Activated T-cell treated with anti-CD3 and anti-CD28 coated beads for 1 hour (primary cell): ENCODE measurements at regions not wholly inside any gene's neighbourhood (a gene's known extent, or its start where the extent isn't known, plus 50 kb on each side); places are given as distances from the start of the nearest gene placed in this dataset.
"Not testable (repeated sequence)": the region's sequence is repeated elsewhere in the genome, so short reads cannot be mapped to it uniquely, and the experiment has no call there.

Experiments used
- DNase-seq: peaks from one replicate; pipeline ENCODE4 v3.0.0-alpha.2; 2020; ENCODE audit warnings: low read depth

GRCh38 chrX:5290635-5291034 lies 938.0 kb downstream of the NLGN4X start:
- no peak for DNase-seq

- DNase-seq: not testable (repeated sequence)
These were observed 938.7 kb downstream of the NLGN4X start for GRCh38 chrX:5289949-5290348.

GRCh38 chrX:5278908-5279307 lies 949.8 kb downstream of the NLGN4X start:
- DNase-seq: no peak

GRCh38 chrX:5265324-5265850 lies 963.3 kb downstream of the NLGN4X start:
- DNase-seq: no peak

GRCh38 chrX:5250106-5250505 lies 978.6 kb downstream of the NLGN4X start:
- no peak for DNase-seq

GRCh38 chrX:5242091-5242790 lies 986.4 kb downstream of the NLGN4X start:
- no peak for DNase-seq

GRCh38 chrX:5236749-5237148 lies 991.9 kb downstream of the NLGN4X start:
- DNase-seq: no peak

- DNase-seq: no peak
These were observed 992.6 kb downstream of the NLGN4X start for GRCh38 chrX:5236096-5236495.

- no peak for DNase-seq
These were observed 994.8 kb downstream of the NLGN4X start for GRCh38 chrX:5233830-5234229.

- DNase-seq: no peak
These were observed 1008.2 kb downstream of the NLGN4X start for GRCh38 chrX:5220421-5220820.

- no peak for DNase-seq
These were observed 1033.9 kb downstream of the NLGN4X start for GRCh38 chrX:5194806-5195205.

- DNase-seq: no peak
These were observed 1048.4 kb downstream of the NLGN4X start for GRCh38 chrX:5180135-5180741.

- no peak for DNase-seq
These were observed 1051.9 kb downstream of the NLGN4X start for GRCh38 chrX:5176766-5177165.

GRCh38 chrX:5163663-5164062 lies 1065.0 kb downstream of the NLGN4X start:
- no peak for DNase-seq

GRCh38 chrX:5155301-5155700 lies 1073.4 kb downstream of the NLGN4X start:
- DNase-seq: no peak

GRCh38 chrX:5145957-5146356 lies 1082.7 kb downstream of the NLGN4X start:
- no peak for DNase-seq

- DNase-seq: no peak
These were observed 1086.0 kb downstream of the NLGN4X start for GRCh38 chrX:5142644-5143043.

GRCh38 chrX:5122181-5122678 lies 1106.4 kb downstream of the NLGN4X start:
- DNase-seq: no peak

- no peak for DNase-seq
These were observed 1110.9 kb downstream of the NLGN4X start for GRCh38 chrX:5117816-5118215.

GRCh38 chrX:5113128-5113527 lies 1115.5 kb downstream of the NLGN4X start:
- DNase-seq: no peak

GRCh38 chrX:5100004-5100403 lies 1128.7 kb downstream of the NLGN4X start:
- no peak for DNase-seq

- DNase-seq: no peak
These were observed 1142.3 kb downstream of the NLGN4X start for GRCh38 chrX:5086388-5086787.

GRCh38 chrX:5084279-5084678 lies 1144.4 kb downstream of the NLGN4X start:
- DNase-seq: no peak

- DNase-seq: no peak
These were observed 1146.0 kb downstream of the NLGN4X start for GRCh38 chrX:5082705-5083104.
